ENCODE measurements at regions not wholly inside any gene's neighbourhood (a gene's known extent, or its start where the extent isn't known, plus 50 kb on each side); places are given as distances from the start of the nearest gene placed in this dataset.

DNA sequence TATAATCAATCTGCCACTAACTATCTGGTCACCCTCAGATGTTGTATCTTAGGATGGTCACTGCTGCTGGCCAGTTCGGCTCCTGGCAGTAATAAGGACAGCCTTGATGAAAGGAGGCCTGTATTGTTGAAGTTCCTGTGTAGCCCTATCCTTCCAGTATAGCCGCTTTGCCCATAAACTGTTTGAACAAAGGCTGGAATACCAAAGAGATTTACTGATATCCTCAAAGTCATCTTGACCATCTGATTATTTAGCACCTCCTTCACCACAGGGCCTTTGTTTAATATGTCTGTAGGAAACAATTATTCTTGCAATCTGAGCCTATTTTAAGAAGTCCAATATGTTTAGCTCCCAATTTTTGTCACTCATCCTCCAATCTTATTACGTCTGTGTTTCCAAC lies 77.7 kb downstream of the HYCC1 start:
- DNase-seq (ENCODE audit: low read depth) = no peak
- TF ChIP-seq, protein P1, sequence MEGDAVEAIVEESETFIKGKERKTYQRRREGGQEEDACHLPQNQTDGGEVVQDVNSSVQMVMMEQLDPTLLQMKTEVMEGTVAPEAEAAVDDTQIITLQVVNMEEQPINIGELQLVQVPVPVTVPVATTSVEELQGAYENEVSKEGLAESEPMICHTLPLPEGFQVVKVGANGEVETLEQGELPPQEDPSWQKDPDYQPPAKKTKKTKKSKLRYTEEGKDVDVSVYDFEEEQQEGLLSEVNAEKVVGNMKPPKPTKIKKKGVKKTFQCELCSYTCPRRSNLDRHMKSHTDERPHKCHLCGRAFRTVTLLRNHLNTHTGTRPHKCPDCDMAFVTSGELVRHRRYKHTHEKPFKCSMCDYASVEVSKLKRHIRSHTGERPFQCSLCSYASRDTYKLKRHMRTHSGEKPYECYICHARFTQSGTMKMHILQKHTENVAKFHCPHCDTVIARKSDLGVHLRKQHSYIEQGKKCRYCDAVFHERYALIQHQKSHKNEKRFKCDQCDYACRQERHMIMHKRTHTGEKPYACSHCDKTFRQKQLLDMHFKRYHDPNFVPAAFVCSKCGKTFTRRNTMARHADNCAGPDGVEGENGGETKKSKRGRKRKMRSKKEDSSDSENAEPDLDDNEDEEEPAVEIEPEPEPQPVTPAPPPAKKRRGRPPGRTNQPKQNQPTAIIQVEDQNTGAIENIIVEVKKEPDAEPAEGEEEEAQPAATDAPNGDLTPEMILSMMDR (IDR thresholded peaks at IDR 0.05; ENCODE audit: low read depth, low read length, missing control alignments) = no peak
- in situ Hi-C loops (cut with HindIII; ENCODE audit: low sequenced_read_pairs) = loop anchor here (5.0 kb wide), 1 partner anchor 49 kb away; no protein-coding TSS in a partner anchor
- H3K4me3 ChIP-seq (ENCODE audit: low read depth, low read length) = no peak overlapping the region

DNA sequence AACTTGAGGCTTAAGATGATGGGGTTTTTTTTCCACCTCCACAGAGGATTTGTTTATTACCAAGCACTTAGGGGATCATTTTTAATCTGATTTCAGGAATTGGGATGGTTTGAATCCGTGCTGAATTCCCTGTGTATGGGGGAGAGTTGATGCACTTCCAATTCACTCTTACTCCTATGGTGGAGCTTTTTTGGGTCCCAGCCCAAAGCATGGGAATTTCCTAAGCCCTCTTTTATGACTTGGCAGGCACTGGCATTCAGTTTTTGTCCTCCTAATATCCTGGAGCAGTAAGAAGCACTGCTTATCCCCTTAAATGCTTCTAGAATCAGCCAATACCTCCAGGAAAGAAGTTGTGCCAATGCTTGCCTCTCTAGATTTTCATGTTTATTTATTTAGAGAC lies 78.7 kb downstream of the HYCC1 start:
- no peak overlapping the region for H3K4me3 ChIP-seq (ENCODE audit: low read depth, low read length)
- in situ Hi-C loops (cut with HindIII; ENCODE audit: low sequenced_read_pairs) = loop anchor here (5.0 kb wide), 1 partner anchor 48 kb away; no protein-coding TSS in a partner anchor
- TF ChIP-seq, protein P1 (IDR thresholded peaks at IDR 0.05; ENCODE audit: low read depth, low read length, missing control alignments) = no peak
- no peak for DNase-seq (ENCODE audit: low read depth)

DNA sequence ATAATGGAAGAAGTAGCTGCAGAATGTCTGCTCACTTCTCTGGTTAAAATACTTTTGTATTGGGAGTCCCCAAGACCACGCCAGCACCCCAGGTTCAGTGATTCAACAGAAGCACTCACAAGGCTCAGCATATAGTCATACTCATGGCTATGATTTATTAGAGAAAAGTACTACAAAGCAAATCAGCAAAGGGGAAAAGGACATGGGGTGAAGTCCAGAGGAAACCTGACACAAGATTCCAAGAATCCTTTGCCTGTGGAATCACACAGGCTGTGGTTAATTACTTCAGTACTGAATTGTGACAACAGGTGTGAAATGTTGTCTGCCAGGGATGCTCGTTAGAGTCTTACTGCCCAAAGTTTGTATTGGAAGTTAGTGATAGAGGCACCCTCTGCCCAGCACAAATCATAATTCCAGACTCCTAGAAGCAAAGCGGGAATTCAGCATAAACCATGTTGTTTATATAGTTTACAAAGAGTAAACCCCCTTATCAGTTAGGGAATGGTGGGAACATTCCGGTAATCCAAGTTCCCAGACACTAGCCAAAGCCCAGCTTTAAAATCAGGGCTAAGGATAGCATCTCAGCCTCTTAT lies 79.4 kb downstream of the HYCC1 start:
- in situ Hi-C loops (cut with HindIII; ENCODE audit: low sequenced_read_pairs) = loop anchor here (5.0 kb wide), 1 partner anchor 47 kb away; no protein-coding TSS in a partner anchor
- TF ChIP-seq, protein P1 (IDR thresholded peaks at IDR 0.05; ENCODE audit: low read depth, low read length, missing control alignments) = no peak
- no peak overlapping the region for H3K4me3 ChIP-seq (ENCODE audit: low read depth, low read length)
- no peak for DNase-seq (ENCODE audit: low read depth)

DNA sequence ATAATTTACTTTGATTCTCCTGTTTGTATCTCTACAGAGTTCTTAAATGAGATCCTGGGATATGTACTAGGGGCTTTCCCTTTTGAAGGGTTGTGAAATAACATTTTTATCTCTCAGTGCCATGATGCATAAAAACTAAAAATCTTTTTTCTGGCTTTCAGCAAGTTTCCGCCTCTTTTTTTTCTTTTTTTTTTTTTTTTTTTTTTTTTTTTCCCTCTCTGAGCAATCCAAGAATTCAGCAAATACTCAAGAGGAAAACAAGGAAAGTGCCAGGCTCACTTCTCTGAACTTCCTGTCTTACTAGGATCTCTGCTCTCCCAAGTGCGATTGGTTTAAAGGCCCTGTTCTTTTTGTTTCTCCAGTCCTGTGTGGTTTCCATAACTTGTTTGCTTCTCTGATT lies 79.9 kb downstream of the HYCC1 start:
- in situ Hi-C loops (cut with HindIII; ENCODE audit: low sequenced_read_pairs) = no loop called here
- no peak overlapping the region for H3K4me3 ChIP-seq (ENCODE audit: low read depth, low read length)
- TF ChIP-seq, protein P1 (IDR thresholded peaks at IDR 0.05; ENCODE audit: low read depth, low read length, missing control alignments) = no peak
- DNase-seq (ENCODE audit: low read depth) = no peak

DNA sequence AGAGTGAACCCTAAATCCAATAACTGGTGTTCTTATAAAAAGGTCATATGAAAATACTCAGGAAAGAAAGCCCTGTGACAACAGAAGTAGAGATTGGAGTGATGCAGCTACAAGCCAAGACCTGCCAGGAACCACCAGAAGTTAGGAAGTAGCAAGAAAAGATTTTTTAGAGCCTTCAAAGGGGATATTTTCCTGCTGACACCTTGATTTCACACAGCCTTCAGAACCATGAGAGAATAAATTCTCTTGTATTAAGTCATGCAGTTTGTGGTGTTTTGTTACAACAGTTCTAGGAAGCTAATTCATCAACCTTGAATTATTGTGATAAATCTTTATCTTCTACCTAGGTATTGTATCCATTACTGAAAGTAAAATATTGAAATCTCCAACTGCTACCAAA lies 81.0 kb downstream of the HYCC1 start:
- in situ Hi-C loops (cut with HindIII; ENCODE audit: low sequenced_read_pairs) = no loop called here
- DNase-seq (ENCODE audit: low read depth) = no peak
- no peak overlapping the region for H3K4me3 ChIP-seq (ENCODE audit: low read depth, low read length)
- TF ChIP-seq, protein P1 (IDR thresholded peaks at IDR 0.05; ENCODE audit: low read depth, low read length, missing control alignments) = no peak

DNA sequence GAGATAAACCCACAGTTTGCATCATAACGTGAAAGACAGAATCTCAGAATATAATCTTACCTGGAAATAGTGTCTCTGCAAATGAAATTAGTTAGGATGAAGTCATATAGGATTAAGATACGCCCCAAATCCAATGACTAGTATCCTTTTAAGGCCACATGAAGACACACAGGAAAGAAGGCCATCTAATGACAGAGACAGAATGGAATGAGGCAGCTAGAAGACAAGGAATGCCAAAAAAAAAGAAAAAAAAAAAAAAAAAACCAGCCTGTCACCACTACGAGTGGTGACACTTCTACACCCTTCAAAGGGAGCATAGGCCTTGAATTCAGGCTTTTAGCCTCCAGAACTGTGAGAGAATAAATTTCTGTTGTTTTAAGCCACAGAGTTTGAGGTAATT lies 82.9 kb downstream of the HYCC1 start:
- no peak for DNase-seq (ENCODE audit: low read depth)
- H3K4me3 ChIP-seq (ENCODE audit: low read depth, low read length) = no peak overlapping the region
- in situ Hi-C loops (cut with HindIII; ENCODE audit: low sequenced_read_pairs) = no loop called here
- TF ChIP-seq, protein P1 (IDR thresholded peaks at IDR 0.05; ENCODE audit: low read depth, low read length, missing control alignments) = no peak

All from astrocyte of the cerebellum (primary cell).